IMR-90 (cell line): ENCODE measurements at regions not wholly inside any gene's neighbourhood (a gene's known extent, or its start where the extent isn't known, plus 50 kb on each side); places are given as distances from the start of the nearest gene placed in this dataset.

Source experiments
- ATAC-seq: fragments of 200-7000 bp; cut with Tn5 transposase; 2 replicates; pipeline ENCODE4 v1.9.1; 2020; ENCODE audit warnings: low read depth, mild to moderate bottlenecking, moderate library complexity
- BruUV-seq: library from RNA; stranded (reverse); fragments of 400-500 nt; replicated peaks from 2 replicates; lab custom pipeline; 2021; lab: Mats Ljungman, UMichigan
- CTCF ChIA-PET: fragments of 300-600 bp; formaldehyde crosslinking; extraction: SDS; loops from one replicate; lab custom pipeline; 2021; ENCODE audit warnings: antibody characterized with exemption; lab: Yijun Ruan, JAX
- POLR2A ChIA-PET: fragments of 300-600 bp; sonication (Branson Sonifier 250); formaldehyde crosslinking; loops from one replicate; lab custom pipeline; 2022; ENCODE audit warnings: antibody characterized with exemption; ENCODE audit not compliant: unreplicated experiment; lab: Charles Lee
- DNase-seq: peaks from one replicate; pipeline ENCODE4 v3.0.0; 2013
- H2AFZ ChIP-seq: replicated peaks from 2 replicates; pipeline ENCODE3; 2013; ENCODE audit warnings: low read length, mild to moderate bottlenecking; ENCODE audit not compliant: poor library complexity
- H2AK5ac ChIP-seq: 2 replicates; pipeline ENCODE4 v1.6.1; 2013; ENCODE audit warnings: low read depth, low read length, inconsistent platforms
- H2AK9ac ChIP-seq: replicated peaks from 2 replicates; pipeline ENCODE3; 2013; ENCODE audit warnings: mild to moderate bottlenecking, low read depth, low read length, moderate library complexity; ENCODE audit not compliant: poor library complexity
- H2BK120ac ChIP-seq: 2 replicates; pipeline ENCODE4 v1.6.1; 2013; ENCODE audit warnings: low read depth, low read length, inconsistent platforms
- H2BK15ac ChIP-seq: 3 replicates; pipeline ENCODE4 v1.6.1; 2013; ENCODE audit warnings: low read depth, low read length, inconsistent platforms
- H2BK20ac ChIP-seq: 2 replicates; pipeline ENCODE4 v1.6.1; 2013; ENCODE audit warnings: low read depth, mild to moderate bottlenecking, inconsistent platforms, low read length, moderate library complexity
- H2BK5ac ChIP-seq: 2 replicates; pipeline ENCODE4 v1.6.1; 2013; ENCODE audit warnings: mild to moderate bottlenecking, low read depth, low read length, inconsistent platforms; ENCODE audit not compliant: poor library complexity, severe bottlenecking
- H3K14ac ChIP-seq: replicated peaks from 2 replicates; pipeline ENCODE4 v1.6.1; 2013; ENCODE audit warnings: low read depth, low read length, inconsistent platforms
- H3K18ac ChIP-seq: 2 replicates; pipeline ENCODE4 v1.6.1; 2013; ENCODE audit warnings: low read depth, low read length, control low read depth
- H3K23ac ChIP-seq: 2 replicates; pipeline ENCODE4 v1.6.1; 2013; ENCODE audit warnings: low read depth, low read length, inconsistent platforms
- H3K27ac ChIP-seq: 2 replicates; pipeline ENCODE4 v1.5.1; 2013; ENCODE audit warnings: mild to moderate bottlenecking, control low read depth, low read length; ENCODE audit not compliant: insufficient read depth
- H3K27me3 ChIP-seq: 2 replicates; pipeline ENCODE4 v1.6.1; 2013; ENCODE audit warnings: low read length; ENCODE audit not compliant: control insufficient read depth, insufficient read depth
- H3K36me3 ChIP-seq: 2 replicates; pipeline ENCODE4 v1.6.1; 2013; ENCODE audit warnings: low read length, mixed read lengths; ENCODE audit not compliant: control insufficient read depth, insufficient read depth
- H3K4ac ChIP-seq: 2 replicates; pipeline ENCODE4 v1.6.1; 2013; ENCODE audit warnings: low read depth, low read length, inconsistent platforms
- H3K4me1 ChIP-seq: 2 replicates; pipeline ENCODE4 v1.6.1; 2013; ENCODE audit warnings: low read length, mixed read lengths; ENCODE audit not compliant: control insufficient read depth, insufficient read depth
- H3K4me2 ChIP-seq: 2 replicates; pipeline ENCODE4 v1.6.1; 2013; ENCODE audit warnings: low read depth, mild to moderate bottlenecking, control low read depth, low read length, moderate library complexity
- H3K4me3 ChIP-seq: 2 replicates; pipeline ENCODE4 v1.5.1; 2013; ENCODE audit warnings: low read depth, mild to moderate bottlenecking, control low read depth, low read length, moderate library complexity; ENCODE audit not compliant: insufficient read depth
- H3K56ac ChIP-seq: 2 replicates; pipeline ENCODE4 v1.6.1; 2013; ENCODE audit warnings: low read length, inconsistent platforms; ENCODE audit not compliant: insufficient read depth; ENCODE audit errors: extremely low read depth
- H3K79me1 ChIP-seq, 2 experiments: 2 replicates each; pipeline ENCODE4 v1.6.1; 2013; ENCODE audit warnings: low read length in 2 of 2, inconsistent platforms in 1 of 2, low read depth in 1 of 2
- H3K9ac ChIP-seq: 2 replicates; pipeline ENCODE4 v1.6.1; 2013; ENCODE audit warnings: low read depth, low read length, control low read depth
- H3K9me1 ChIP-seq: 2 replicates; pipeline ENCODE4 v1.6.1; 2013; ENCODE audit warnings: low read length, inconsistent platforms; ENCODE audit not compliant: insufficient read depth
- H3K9me3 ChIP-seq: 2 replicates; pipeline ENCODE4 v1.6.1; 2013; ENCODE audit warnings: low read length; ENCODE audit not compliant: control insufficient read depth, insufficient read depth
- H4K20me1 ChIP-seq: 2 replicates; pipeline ENCODE4 v1.6.1; 2013; ENCODE audit warnings: low read length, inconsistent platforms; ENCODE audit not compliant: insufficient read depth
- H4K5ac ChIP-seq: 2 replicates; pipeline ENCODE4 v1.6.1; 2013; ENCODE audit warnings: mild to moderate bottlenecking, low read depth, low read length, control low read depth
- H4K8ac ChIP-seq, 2 experiments: 2 replicates each; pipeline ENCODE4 v1.6.1; 2013; ENCODE audit warnings: low read depth in 2 of 2, low read length in 2 of 2, control low read depth in 1 of 2, inconsistent platforms in 1 of 2
- H4K91ac ChIP-seq: 2 replicates; pipeline ENCODE4 v1.6.1; 2013; ENCODE audit warnings: low read depth, low read length, inconsistent platforms; ENCODE audit not compliant: insufficient read depth
- BHLHE40 ChIP-seq: fragments of 150-350 bp; IDR thresholded peaks from 2 replicates; pipeline ENCODE4 v1.6.1; 2016; ENCODE audit warnings: mild to moderate bottlenecking, low read depth, low read length
- CEBPB ChIP-seq: IDR thresholded peaks from 2 replicates; pipeline ENCODE4 v1.6.1; 2012; ENCODE audit warnings: low read depth, low read length, improper control_type of control experiment
- CHD1 ChIP-seq: IDR thresholded peaks from 2 replicates; pipeline ENCODE4 v1.6.1; 2012; ENCODE audit warnings: low read depth, low read length, improper control_type of control experiment
- CTCF ChIP-seq: conservative IDR thresholded peaks from 2 replicates; pipeline ENCODE4 v1.5.1; 2012; ENCODE audit warnings: mild to moderate bottlenecking, low read depth, low read length, improper control_type of control experiment
- ELK1 ChIP-seq: fragments of 150-350 bp; IDR thresholded peaks from 2 replicates; pipeline ENCODE4 v1.6.1; 2016; ENCODE audit warnings: low read depth, mild to moderate bottlenecking, low read length, moderate library complexity, borderline replicate concordance
- FOS ChIP-seq: fragments of 150-350 bp; IDR thresholded peaks from 2 replicates; pipeline ENCODE4 v1.6.1; 2016; ENCODE audit warnings: low read depth, low read length
- MAFK ChIP-seq: IDR thresholded peaks from 2 replicates; pipeline ENCODE4 v1.6.1; 2012; ENCODE audit warnings: low read depth, low read length, improper control_type of control experiment
- MAZ ChIP-seq: IDR thresholded peaks from 2 replicates; pipeline ENCODE4 v1.6.1; 2012; ENCODE audit warnings: low read depth, mild to moderate bottlenecking, low read length, improper control_type of control experiment, moderate library complexity, borderline replicate concordance
- MXI1 ChIP-seq: IDR thresholded peaks from 2 replicates; pipeline ENCODE4 v1.6.1; 2012; ENCODE audit warnings: low read depth, mild to moderate bottlenecking, low read length, moderate library complexity, borderline replicate concordance
- NFE2L2 ChIP-seq: fragments of 150-350 bp; IDR thresholded peaks from 2 replicates; pipeline ENCODE4 v1.6.1; 2016; ENCODE audit warnings: low read depth, mild to moderate bottlenecking, low read length
- POLR2A ChIP-seq: IDR thresholded peaks from 2 replicates; pipeline ENCODE4 v1.6.1; 2012; ENCODE audit warnings: mild to moderate bottlenecking, low read depth, low read length
- RAD21 ChIP-seq: IDR thresholded peaks from 2 replicates; pipeline ENCODE4 v1.6.1; 2012; ENCODE audit warnings: low read length, improper control_type of control experiment
- RCOR1 ChIP-seq: IDR thresholded peaks from 2 replicates; pipeline ENCODE4 v1.6.1; 2012; ENCODE audit warnings: mild to moderate bottlenecking, low read length, improper control_type of control experiment; ENCODE audit not compliant: insufficient replicate concordance
- RFX5 ChIP-seq: IDR thresholded peaks from 2 replicates; pipeline ENCODE4 v1.8.0; 2012; ENCODE audit warnings: low read depth, mild to moderate bottlenecking, low read length, moderate library complexity
- SMC3 ChIP-seq: fragments of 150-350 bp; IDR thresholded peaks from 2 replicates; pipeline ENCODE4 v1.6.1; 2016; ENCODE audit warnings: low read depth, mild to moderate bottlenecking, antibody characterized with exemption, low read length, moderate library complexity
- USF2 ChIP-seq: fragments of 150-350 bp; IDR thresholded peaks from 2 replicates; pipeline ENCODE4 v1.6.1; 2017; ENCODE audit warnings: mild to moderate bottlenecking, antibody characterized with exemption, low read length, low read depth
- WGBS, 2 experiments: methylation state at CpG; one replicate each; pipeline versions ENCODE4 v1.1.5 to v1.1.7; 2013; ENCODE audit warnings: missing lambda C conversion rate in 2 of 2; ENCODE audit not compliant: insufficient read length in 1 of 2; ENCODE audit errors: extremely low coverage in 2 of 2; 5-methylcytosine and 5-hydroxymethylcytosine counted together
- dilution Hi-C: fragments of 300-500 bp; cut with HindIII; formaldehyde crosslinking; loops from one replicate; pipeline ENCODE4 v1.14.3; 2018; ENCODE audit warnings: low sequenced_read_pairs; ENCODE audit not compliant: unreplicated experiment
- in situ Hi-C: fragments of 300-500 bp; cut with MboI; formaldehyde crosslinking; loops from 3 replicates; pipeline ENCODE4 v1.14.3; 2019; ENCODE audit warnings: low sequenced_read_pairs, inconsistent platforms, mixed read lengths
- intact Hi-C: fragments of 100-400 bp; cut with micrococcal nuclease; formaldehyde crosslinking; loops from 2 replicates; pipeline ENCODE4 v1.10.0; 2022

- in situ Hi-C loops: no loop called here
- WGBS, 2 experiments: no CpG with 5 or more reads among the region's 9 CpGs
- POLR2A ChIA-PET: no interaction called here
Observed at GRCh38 chr2:238793801-238794449, 54.0 kb upstream of the TWIST2 start.

More at GRCh38 chr2:238793801-238794449, 54.0 kb upstream of the TWIST2 start:
- TF ChIP-seq ELK1 (no peak), NFE2L2 (no peak), BHLHE40 (no peak), CHD1 (no peak), CEBPB (no peak), RAD21 (no peak), MXI1 (no peak), POLR2A (no peak), RCOR1 (no peak), USF2 (no peak), SMC3 (no peak), RFX5 (no peak), MAZ (no peak), CTCF (no peak), MAFK (no peak), FOS (no peak)
- Histone ChIP-seq H2AFZ (no peak overlapping the region), H3K4me2 (no peak overlapping the region), H3K9me3 (peaks cover 4% of the 10 kb centered on the region), H3K4me3 (no peak overlapping the region), H2BK15ac (no peak overlapping the region), H3K18ac (no peak overlapping the region), H3K79me1 (no peaks in the 10 kb centered on the region), H2BK120ac (no peak overlapping the region), H3K36me3 (no peaks in the 10 kb centered on the region), H3K14ac (no peak overlapping the region), H2AK9ac (no peak overlapping the region), H2BK20ac (no peak overlapping the region), H4K91ac (no peak overlapping the region), H3K23ac (no peak overlapping the region), H3K56ac (no peak overlapping the region), H4K20me1 (no peaks in the 10 kb centered on the region), H3K27me3 (peaks cover 31% of the 10 kb centered on the region), H3K9me1 (no peaks in the 10 kb centered on the region), H3K9ac (no peak overlapping the region), H4K5ac (no peak overlapping the region), H4K8ac (no peak overlapping the region), H2BK5ac (no peak overlapping the region), H2AK5ac (no peak overlapping the region), H3K4me1 (no peaks in the 10 kb centered on the region; the same call in 1 of the 2 replicates), H3K4ac (no peak overlapping the region), H3K27ac (no peak overlapping the region)
- BruUV-seq: no TSS peak
- no peak for DNase-seq
- ATAC-seq: no peak
- dilution Hi-C loops (no loop called here), intact Hi-C loops (no loop called here)
- CTCF ChIA-PET: no interaction called here
